ENCODE measurements at regions not wholly inside any gene's neighbourhood (a gene's known extent, or its start where the extent isn't known, plus 50 kb on each side); places are given as distances from the start of the nearest gene placed in this dataset.

DNA sequence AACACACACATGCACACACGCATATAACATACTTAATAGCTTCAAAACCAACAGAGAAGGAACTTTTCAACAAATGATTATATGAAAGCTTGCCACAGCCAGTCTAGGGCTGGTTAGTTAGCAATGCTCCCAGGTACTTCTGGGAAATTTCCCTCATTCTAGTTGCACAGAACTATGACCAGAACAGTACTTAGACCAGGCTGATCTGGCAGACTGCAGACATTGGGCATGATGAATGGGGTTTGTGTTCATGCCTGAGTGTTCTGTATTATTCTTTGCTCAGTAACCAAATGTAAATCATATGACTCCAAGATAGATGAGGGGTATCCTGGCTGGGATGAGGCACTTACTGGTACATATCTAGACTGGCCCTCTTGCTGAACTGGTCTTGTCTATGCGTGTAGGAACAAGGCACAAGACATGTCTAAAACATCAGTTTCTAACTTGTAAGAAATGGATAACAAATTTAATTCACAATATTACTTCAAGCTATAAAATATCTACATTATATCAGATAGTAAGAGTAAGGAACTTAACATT, 50.3 kb upstream of the GEMIN8 start:
- TF ChIP-seq, protein P1, sequence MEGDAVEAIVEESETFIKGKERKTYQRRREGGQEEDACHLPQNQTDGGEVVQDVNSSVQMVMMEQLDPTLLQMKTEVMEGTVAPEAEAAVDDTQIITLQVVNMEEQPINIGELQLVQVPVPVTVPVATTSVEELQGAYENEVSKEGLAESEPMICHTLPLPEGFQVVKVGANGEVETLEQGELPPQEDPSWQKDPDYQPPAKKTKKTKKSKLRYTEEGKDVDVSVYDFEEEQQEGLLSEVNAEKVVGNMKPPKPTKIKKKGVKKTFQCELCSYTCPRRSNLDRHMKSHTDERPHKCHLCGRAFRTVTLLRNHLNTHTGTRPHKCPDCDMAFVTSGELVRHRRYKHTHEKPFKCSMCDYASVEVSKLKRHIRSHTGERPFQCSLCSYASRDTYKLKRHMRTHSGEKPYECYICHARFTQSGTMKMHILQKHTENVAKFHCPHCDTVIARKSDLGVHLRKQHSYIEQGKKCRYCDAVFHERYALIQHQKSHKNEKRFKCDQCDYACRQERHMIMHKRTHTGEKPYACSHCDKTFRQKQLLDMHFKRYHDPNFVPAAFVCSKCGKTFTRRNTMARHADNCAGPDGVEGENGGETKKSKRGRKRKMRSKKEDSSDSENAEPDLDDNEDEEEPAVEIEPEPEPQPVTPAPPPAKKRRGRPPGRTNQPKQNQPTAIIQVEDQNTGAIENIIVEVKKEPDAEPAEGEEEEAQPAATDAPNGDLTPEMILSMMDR (IDR thresholded peaks at IDR 0.05; ENCODE audit: borderline replicate concordance, extremely low read depth, low read length, poor library complexity, severe bottlenecking), result no peak
- no peak for TF ChIP-seq EZH2 (IDR thresholded peaks at IDR 0.05; ENCODE audit: borderline replicate concordance, low read depth, low read length, severe bottlenecking)
